SJSA1 (cell line): ENCODE measurements at regions not wholly inside any gene's neighbourhood (a gene's known extent, or its start where the extent isn't known, plus 50 kb on each side); places are given as distances from the start of the nearest gene placed in this dataset.
A peak's percentile ranks its signal among the peaks of the same experiment; 100 is the strongest.

ENCODE experiments used
- DNase-seq, 2 experiments: peaks; one replicate each; pipeline ENCODE4 v3.0.0-alpha.2; 2015 to 2020; ENCODE audit warnings: low spot score in 2 of 2, low read depth in 1 of 2
- H3K27ac ChIP-seq: fragments of 250-450 bp; sonication (Bioruptor Pico); 2 replicates; pipeline ENCODE4 v1.5.1; 2020; ENCODE audit warnings: mild to moderate bottlenecking, moderate library complexity
- H3K27me3 ChIP-seq: fragments of 250-450 bp; sonication (Bioruptor Pico); replicated peaks from 2 replicates; pipeline ENCODE4 v1.5.1; 2020; ENCODE audit warnings: mild to moderate bottlenecking, moderate library complexity
- H3K36me3 ChIP-seq: fragments of 250-450 bp; sonication (Bioruptor Pico); 2 replicates; pipeline ENCODE4 v1.5.1; 2020; ENCODE audit warnings: mild to moderate bottlenecking
- H3K4me1 ChIP-seq: fragments of 250-450 bp; sonication (Bioruptor Pico); replicated peaks from 2 replicates; pipeline ENCODE4 v1.6.1; 2021; ENCODE audit warnings: mild to moderate bottlenecking
- H3K4me3 ChIP-seq: fragments of 250-450 bp; sonication (Bioruptor Pico); 2 replicates; pipeline ENCODE4 v1.5.1; 2020; ENCODE audit warnings: mild to moderate bottlenecking
- H3K9me3 ChIP-seq: fragments of 250-450 bp; sonication (Bioruptor Pico); replicated peaks from 2 replicates; pipeline ENCODE4 v1.5.1; 2020; ENCODE audit warnings: mild to moderate bottlenecking

DNA sequence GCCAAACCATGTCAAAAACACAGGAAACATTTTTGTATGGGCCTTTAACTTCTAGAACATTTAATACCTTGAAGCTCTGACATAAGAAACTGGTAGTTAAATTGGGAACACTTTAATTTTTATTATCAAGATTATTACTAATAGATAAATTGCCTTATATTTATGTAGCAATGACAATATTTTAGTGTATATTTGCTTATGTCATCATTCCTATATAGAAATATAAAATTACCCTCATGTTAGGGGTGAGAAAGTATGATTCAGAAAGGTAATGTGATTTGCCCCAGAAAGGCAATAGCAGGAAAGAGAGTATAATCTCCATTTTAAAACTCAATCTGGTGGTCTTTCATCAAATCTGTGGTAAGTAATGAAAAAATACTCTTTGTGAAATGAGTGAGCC is 147.4 kb downstream of the IL15 start:
- no peak overlapping the region for H3K4me3 ChIP-seq
- H3K36me3 ChIP-seq: no peaks in the 10 kb centered on the region
- no peaks in the 10 kb centered on the region for H3K4me1 ChIP-seq
- 0 out of 2 replicates have a peak, but pooled peaks cover 2% of the 10 kb centered on the region for H3K9me3 ChIP-seq
- no peak for DNase-seq
- no peaks in the 10 kb centered on the region for H3K27me3 ChIP-seq
- H3K27ac ChIP-seq: no peak overlapping the region

DNA sequence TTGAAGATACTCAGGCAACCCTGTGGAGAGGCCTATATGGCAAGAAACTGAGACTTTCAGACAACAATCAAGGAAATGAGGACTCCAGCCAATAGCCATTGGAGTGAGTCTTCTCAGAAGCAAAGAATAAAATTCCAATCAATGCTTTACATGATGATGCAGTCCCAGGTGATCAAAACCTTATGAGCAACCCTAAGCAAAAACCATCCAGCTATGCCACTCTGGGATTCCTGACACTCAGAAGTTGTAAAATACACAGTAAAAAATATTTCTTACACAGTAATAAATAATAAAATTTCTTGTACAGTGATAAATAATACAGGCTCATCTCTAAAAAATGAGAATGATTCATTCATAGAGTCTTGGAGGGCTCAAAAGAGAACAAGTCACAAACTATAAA is 150.6 kb downstream of the IL15 start:
- H3K36me3 ChIP-seq: no peaks in the 10 kb centered on the region
- no peak overlapping the region for H3K27ac ChIP-seq
- no peak for DNase-seq

GRCh38 chr4:141788169-141788915 is 152.0 kb downstream of the IL15 start:
- H3K27ac ChIP-seq: no peak overlapping the region
- H3K4me3 ChIP-seq: no peak overlapping the region
- no peaks in the 10 kb centered on the region for H3K4me1 ChIP-seq
- no peaks in the 10 kb centered on the region; the same call in 1 of the 2 replicates for H3K27me3 ChIP-seq
- no peak for DNase-seq
- no peaks in the 10 kb centered on the region for H3K36me3 ChIP-seq
- 0 out of 2 replicates have a peak, but pooled peaks cover 2% of the 10 kb centered on the region for H3K9me3 ChIP-seq

More for the DNA sequence above, 150.6 kb downstream of the IL15 start:
- Histone ChIP-seq H3K9me3 (0 out of 2 replicates have a peak, but pooled peaks cover 2% of the 10 kb centered on the region), H3K4me1 (no peaks in the 10 kb centered on the region), H3K27me3 (no peaks in the 10 kb centered on the region), H3K4me3 (no peak overlapping the region)

DNA sequence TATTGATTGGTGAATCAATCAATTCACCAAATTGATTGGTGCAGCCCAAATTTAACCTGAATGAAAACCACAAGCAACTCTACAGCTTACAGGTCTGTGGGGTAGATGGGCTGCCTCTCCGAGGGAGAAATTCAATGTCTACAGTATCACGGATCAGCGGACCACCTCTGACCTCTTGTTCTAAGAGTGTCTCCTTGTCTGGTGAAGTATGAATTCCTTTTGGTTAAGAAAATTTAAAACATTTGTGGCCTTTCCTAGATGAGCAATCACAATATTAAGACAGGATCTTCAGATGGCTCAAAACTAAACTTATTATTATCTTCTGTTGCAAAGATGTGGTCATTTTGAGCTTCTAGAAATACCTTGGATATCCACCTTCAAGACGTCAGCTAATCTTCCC is 153.3 kb downstream of the IL15 start:
- H3K4me1 ChIP-seq: no peaks in the 10 kb centered on the region
- no peak overlapping the region for H3K27ac ChIP-seq
- DNase-seq: no peak
- H3K36me3 ChIP-seq: no peaks in the 10 kb centered on the region
- H3K4me3 ChIP-seq: no peak overlapping the region
- no peaks in the 10 kb centered on the region; the same call in 1 of the 2 replicates for H3K27me3 ChIP-seq
- 0 out of 2 replicates have a peak, but pooled peaks cover 2% of the 10 kb centered on the region for H3K9me3 ChIP-seq

GRCh38 chr4:141792164-141792563 is 155.8 kb downstream of the IL15 start:
- Histone ChIP-seq H3K36me3 (no peaks in the 10 kb centered on the region), H3K4me3 (no peak overlapping the region), H3K27me3 (no peaks in the 10 kb centered on the region; the same call in 1 of the 2 replicates), H3K27ac (no peak overlapping the region), H3K4me1 (no peaks in the 10 kb centered on the region), H3K9me3 (no peaks in the 10 kb centered on the region)
- DNase-seq: no peak

DNA sequence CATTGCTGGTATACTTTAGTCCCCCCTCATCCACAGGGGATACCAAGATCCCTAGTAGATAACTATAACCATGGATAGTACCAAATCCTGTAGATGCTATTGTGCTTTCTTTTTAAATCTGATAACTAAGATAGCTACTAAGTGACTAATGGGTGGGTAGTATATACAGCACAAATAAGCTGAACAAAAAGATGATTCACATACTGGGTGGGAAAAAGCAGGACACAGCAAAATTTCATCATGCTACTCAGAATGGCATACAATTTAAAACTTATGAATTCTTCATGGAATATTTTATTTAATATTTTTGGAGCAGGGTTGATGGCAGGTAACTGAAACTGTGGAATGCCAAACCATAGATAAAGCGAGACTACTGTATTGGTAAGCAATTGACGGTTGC is 161.6 kb downstream of the IL15 start:
- DNase-seq: no peak

GRCh38 chr4:141801558-141801957 is 165.2 kb downstream of the IL15 start:
- Histone ChIP-seq H3K36me3 (no peaks in the 10 kb centered on the region), H3K4me1 (peaks cover 15% of the 10 kb centered on the region), H3K27ac (peak overlapping the region; percentile 32), H3K27me3 (no peaks in the 10 kb centered on the region), H3K4me3 (no peak overlapping the region), H3K9me3 (no peaks in the 10 kb centered on the region)
- DNase-seq: no peak

More for the DNA sequence above, 161.6 kb downstream of the IL15 start:
- no peak overlapping the region for H3K4me3 ChIP-seq
- H3K27ac ChIP-seq: no peak overlapping the region
- no peaks in the 10 kb centered on the region; the same call in 1 of the 2 replicates for H3K27me3 ChIP-seq
- H3K36me3 ChIP-seq: no peaks in the 10 kb centered on the region
- peaks cover 10% of the 10 kb centered on the region for H3K4me1 ChIP-seq
- no peaks in the 10 kb centered on the region for H3K9me3 ChIP-seq

DNA sequence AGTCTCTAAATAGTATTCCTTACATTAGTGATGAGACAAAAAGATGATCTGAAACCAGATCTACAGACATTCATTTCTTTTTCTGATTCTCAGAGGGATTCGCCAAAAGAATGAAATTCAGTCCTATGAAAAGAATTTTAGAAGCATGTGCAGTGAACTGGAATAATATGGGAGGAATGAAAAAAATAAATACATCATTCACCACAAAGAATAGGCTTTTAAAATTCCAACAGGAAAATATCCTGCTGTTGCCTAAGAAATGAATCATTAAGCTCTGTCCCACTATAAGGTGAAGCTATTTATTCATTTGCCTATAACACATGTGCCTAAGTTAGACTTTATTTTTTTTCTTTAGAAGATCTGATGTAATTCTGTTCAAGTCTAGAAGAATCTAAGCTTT is 165.9 kb downstream of the IL15 start:
- Histone ChIP-seq H3K4me3 (no peak overlapping the region), H3K36me3 (no peaks in the 10 kb centered on the region), H3K27ac (peak overlapping the region; percentile 68), H3K27me3 (no peaks in the 10 kb centered on the region), H3K9me3 (no peaks in the 10 kb centered on the region), H3K4me1 (peaks cover 15% of the 10 kb centered on the region)
- DNase-seq: peak in 1 of 2 experiments; percentile 61

GRCh38 chr4:141804836-141805235 is 168.5 kb downstream of the IL15 start:
- Histone ChIP-seq H3K9me3 (no peaks in the 10 kb centered on the region), H3K27me3 (no peaks in the 10 kb centered on the region), H3K4me1 (peaks cover 15% of the 10 kb centered on the region), H3K36me3 (no peaks in the 10 kb centered on the region), H3K27ac (no peak overlapping the region), H3K4me3 (no peak overlapping the region)
- DNase-seq: no peak

- no peak overlapping the region for H3K27ac ChIP-seq
- no peaks in the 10 kb centered on the region for H3K27me3 ChIP-seq
- no peaks in the 10 kb centered on the region for H3K36me3 ChIP-seq
- no peak for DNase-seq
- H3K9me3 ChIP-seq: no peaks in the 10 kb centered on the region
- H3K4me3 ChIP-seq: no peak overlapping the region
- peaks cover 10% of the 10 kb centered on the region for H3K4me1 ChIP-seq
Observed at GRCh38 chr4:141807103-141807891, 170.9 kb downstream of the IL15 start.

DNA sequence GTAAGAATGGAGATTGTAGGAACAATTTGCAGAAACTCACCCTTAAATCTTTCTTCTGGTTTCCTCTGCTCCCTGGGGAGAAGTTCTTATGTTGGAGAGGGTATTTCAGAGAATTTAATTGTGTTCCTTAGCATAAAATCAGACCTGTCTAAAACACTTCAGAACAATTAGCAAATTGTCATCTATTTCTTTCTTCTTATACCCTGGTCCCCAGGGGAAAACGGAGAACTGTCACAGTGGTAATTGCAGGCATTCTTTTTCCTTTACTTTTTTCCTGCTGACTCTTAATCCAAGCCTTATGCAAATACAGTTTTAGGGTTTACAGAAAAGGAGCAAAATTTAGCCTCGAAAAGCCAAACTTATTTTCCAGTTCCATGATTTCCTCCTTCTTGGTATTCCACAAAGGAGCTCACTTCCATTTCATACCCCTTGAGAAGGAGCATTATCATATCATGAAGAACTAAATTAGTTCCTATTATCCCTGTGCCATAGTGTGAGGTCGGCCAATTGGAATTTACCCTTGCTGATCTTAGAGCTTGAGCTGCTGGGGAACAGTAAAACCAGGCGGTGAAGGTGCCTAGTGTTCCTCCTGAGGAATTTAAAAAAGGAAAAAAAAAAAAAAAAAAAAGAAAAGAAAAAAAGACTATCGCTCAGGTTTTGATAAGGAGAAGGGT is 173.8 kb downstream of the IL15 start:
- DNase-seq: no peak
- H3K36me3 ChIP-seq: no peaks in the 10 kb centered on the region
- no peak overlapping the region for H3K4me3 ChIP-seq
- H3K4me1 ChIP-seq: no peaks in the 10 kb centered on the region
- no peaks in the 10 kb centered on the region for H3K27me3 ChIP-seq
- no peaks in the 10 kb centered on the region for H3K9me3 ChIP-seq
- H3K27ac ChIP-seq: no peak overlapping the region

DNA sequence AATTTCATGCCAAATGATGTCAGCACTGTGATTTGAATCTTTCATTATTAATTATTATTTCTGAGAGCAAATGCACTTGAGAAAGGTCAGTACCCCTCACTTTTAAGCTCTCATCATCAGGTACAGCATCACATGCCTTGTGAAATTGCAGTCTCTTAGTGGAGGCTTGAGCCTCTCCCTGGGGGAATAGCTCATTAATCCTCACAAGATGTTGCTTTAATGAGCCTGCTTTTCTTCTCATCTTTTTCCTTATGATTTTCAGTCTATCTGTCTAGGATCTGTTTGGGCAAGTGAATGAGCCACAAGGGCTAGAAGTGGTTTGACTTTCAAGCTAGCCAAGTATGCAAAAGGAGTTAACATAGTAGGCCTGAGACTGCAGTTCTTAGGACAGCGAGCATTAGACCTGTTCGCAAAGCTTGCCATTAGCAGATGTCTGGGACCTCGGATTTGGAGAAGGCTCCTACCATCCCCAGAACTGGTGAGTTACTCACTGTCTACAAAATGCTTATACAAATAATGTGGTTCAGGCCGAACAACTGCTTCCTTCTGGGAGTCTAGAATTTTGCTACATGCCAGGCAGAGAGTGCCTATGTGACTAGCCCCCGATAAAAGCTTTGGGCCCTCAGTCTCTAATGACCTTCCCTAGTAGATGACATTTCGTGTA is 174.5 kb downstream of the IL15 start:
- Histone ChIP-seq H3K27me3 (no peaks in the 10 kb centered on the region), H3K36me3 (no peaks in the 10 kb centered on the region), H3K27ac (no peak overlapping the region), H3K4me1 (no peaks in the 10 kb centered on the region), H3K9me3 (no peaks in the 10 kb centered on the region), H3K4me3 (no peak overlapping the region)
- no peak for DNase-seq

DNA sequence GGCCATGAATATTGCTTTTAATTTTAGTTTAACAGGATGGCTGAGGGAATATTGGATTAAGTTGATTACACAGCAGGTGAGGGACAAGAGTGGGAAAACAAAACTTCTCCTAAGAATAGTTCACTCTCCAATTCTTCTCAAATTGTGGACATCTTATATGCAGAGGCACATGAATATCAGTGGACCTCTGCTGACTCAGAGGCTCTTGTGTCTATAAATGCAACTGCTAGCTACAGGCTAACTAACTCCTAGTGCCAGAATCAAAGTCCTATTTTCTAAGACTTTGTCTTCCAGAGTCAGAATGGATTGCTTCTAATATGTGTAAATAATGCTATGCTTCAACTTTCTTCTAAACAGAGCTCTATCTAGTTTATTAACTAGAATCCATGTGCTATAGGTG is 175.8 kb downstream of the IL15 start:
- no peak overlapping the region for H3K27ac ChIP-seq
- no peak for DNase-seq

More for the DNA sequence above, 175.8 kb downstream of the IL15 start:
- Histone ChIP-seq H3K36me3 (no peaks in the 10 kb centered on the region), H3K4me1 (no peaks in the 10 kb centered on the region), H3K9me3 (no peaks in the 10 kb centered on the region), H3K27me3 (no peaks in the 10 kb centered on the region), H3K4me3 (no peak overlapping the region)
